Sigmoid colon (tissue), 4 donors: ENCODE measurements at regions not wholly inside any gene's neighbourhood (a gene's known extent, or its start where the extent isn't known, plus 50 kb on each side); places are given as distances from the start of the nearest gene placed in this dataset.

Experiments used
- EP300 ChIP-seq, 4 donors: sonication (generic); formaldehyde crosslinking; IDR thresholded peaks; one replicate each; pipeline ENCODE4 v1.6.1; 2017; ENCODE audit warnings: antibody characterized with exemption in 4 of 4
- POLR2A ChIP-seq, 2 donors: fragments of 450-650 bp; IDR thresholded peaks; one replicate each; pipeline ENCODE4 v1.6.1; 2016; ENCODE audit warnings: antibody characterized with exemption in 2 of 2, mild to moderate bottlenecking in 2 of 2, moderate library complexity in 2 of 2
- POLR2AphosphoS5 ChIP-seq, 4 donors: sonication (generic); formaldehyde crosslinking; IDR thresholded peaks; one replicate each; pipeline ENCODE4 v1.6.1; 2017; ENCODE audit warnings: antibody characterized with exemption in 4 of 4
- TF ChIP-seq, protein P1 (sequence below), 4 experiments: fragments of 450-650 bp in 3 of 4; fragments of 200-600 bp in 1 of 4; IDR thresholded peaks; one replicate each; pipeline ENCODE4 v1.5.1; 2016 to 2019; ENCODE audit warnings: antibody characterized with exemption in 4 of 4, mild to moderate bottlenecking in 3 of 4, moderate library complexity in 2 of 4

DNA sequence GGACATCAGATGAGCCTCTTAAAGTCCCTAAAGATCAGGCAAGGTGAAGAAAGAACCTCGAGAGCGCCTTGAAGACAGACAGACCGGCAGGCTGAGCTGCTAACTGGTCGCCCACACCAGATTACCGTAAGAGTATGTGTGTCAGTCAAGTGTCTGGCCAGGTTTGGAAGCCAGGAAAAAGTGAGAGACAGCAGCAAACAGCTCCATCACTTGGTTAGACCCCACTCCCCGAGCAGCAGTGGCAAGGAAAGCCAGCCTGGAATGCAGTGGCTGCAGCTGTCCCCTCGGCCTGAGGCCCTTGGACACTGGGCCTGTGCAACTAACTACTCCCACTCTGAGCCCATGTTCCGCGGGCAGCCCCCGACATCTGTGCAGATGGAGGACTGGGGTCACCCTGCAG, 214.1 kb downstream of the DIRAS2 start:
- TF ChIP-seq, protein P1, sequence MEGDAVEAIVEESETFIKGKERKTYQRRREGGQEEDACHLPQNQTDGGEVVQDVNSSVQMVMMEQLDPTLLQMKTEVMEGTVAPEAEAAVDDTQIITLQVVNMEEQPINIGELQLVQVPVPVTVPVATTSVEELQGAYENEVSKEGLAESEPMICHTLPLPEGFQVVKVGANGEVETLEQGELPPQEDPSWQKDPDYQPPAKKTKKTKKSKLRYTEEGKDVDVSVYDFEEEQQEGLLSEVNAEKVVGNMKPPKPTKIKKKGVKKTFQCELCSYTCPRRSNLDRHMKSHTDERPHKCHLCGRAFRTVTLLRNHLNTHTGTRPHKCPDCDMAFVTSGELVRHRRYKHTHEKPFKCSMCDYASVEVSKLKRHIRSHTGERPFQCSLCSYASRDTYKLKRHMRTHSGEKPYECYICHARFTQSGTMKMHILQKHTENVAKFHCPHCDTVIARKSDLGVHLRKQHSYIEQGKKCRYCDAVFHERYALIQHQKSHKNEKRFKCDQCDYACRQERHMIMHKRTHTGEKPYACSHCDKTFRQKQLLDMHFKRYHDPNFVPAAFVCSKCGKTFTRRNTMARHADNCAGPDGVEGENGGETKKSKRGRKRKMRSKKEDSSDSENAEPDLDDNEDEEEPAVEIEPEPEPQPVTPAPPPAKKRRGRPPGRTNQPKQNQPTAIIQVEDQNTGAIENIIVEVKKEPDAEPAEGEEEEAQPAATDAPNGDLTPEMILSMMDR (IDR thresholded peaks at IDR 0.05) = no peak
- TF ChIP-seq EP300 (IDR thresholded peaks at IDR 0.05) (no peak), POLR2A (IDR thresholded peaks at IDR 0.05) (no peak), POLR2AphosphoS5 (IDR thresholded peaks at IDR 0.05) (no peak)
